ENCODE measurements at regions not wholly inside any gene's neighbourhood (a gene's known extent, or its start where the extent isn't known, plus 50 kb on each side); places are given as distances from the start of the nearest gene placed in this dataset.
"Not testable (repeated sequence)": the region's sequence is repeated elsewhere in the genome, so short reads cannot be mapped to it uniquely, and the experiment has no call there.

DNA sequence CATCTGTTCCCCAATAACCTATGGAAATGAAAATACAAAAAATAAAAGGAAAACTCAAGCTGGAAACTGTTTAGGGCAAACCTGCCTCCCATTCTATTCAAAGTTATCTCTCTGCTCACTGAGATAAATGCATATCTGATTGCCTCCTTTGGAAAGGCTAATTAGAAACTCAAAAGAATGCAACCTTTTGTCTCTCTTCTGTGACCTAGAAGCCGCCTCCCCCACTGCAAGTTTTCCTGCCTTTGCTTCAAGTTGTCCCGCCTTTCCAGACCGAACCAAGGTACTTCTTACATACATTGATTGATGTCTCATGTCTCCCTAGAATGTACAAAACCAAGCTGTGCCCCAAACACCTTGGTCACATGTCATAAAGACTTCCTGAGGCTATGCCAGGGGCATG lies 115.9 kb upstream of the NBPF26 start:
- H3K4me1 ChIP-seq (ENCODE audit: control insufficient read depth, extremely low read depth, insufficient read depth, low read length); H3K79me2 ChIP-seq (ENCODE audit: control insufficient read depth, insufficient read depth, low read length); dilution Hi-C loops (cut with MboI; ENCODE audit: extremely low pct_ligation_motif_present, low sequenced_read_pairs); DNase-seq (ENCODE audit: low read depth, low spot score); H3K9ac ChIP-seq (ENCODE audit: control insufficient read depth, extremely low read depth, insufficient read depth, low read length); H3K9me1 ChIP-seq (ENCODE audit: control insufficient read depth, extremely low read depth, insufficient read depth, low read length); FAIRE-seq; H4K20me1 ChIP-seq (ENCODE audit: control insufficient read depth, extremely low read depth, insufficient read depth, low read length); H3K27ac ChIP-seq (ENCODE audit: control insufficient read depth, insufficient read depth, low read length); H3K4me3 ChIP-seq (ENCODE audit: control insufficient read depth in 2 of 3, extremely low read depth in 1 of 3, insufficient read depth in 2 of 3, low read depth in 1 of 3, low read length in 3 of 3); H3K4me2 ChIP-seq (ENCODE audit: control insufficient read depth, extremely low read depth, insufficient read depth, low read depth, low read length); H3K9me3 ChIP-seq (ENCODE audit: control insufficient read depth, low read depth, low read length); H3K36me3 ChIP-seq (ENCODE audit: control insufficient read depth in 2 of 2, extremely low read depth in 1 of 2, insufficient read depth in 2 of 2, low read length in 2 of 2); H3K27me3 ChIP-seq (ENCODE audit: control insufficient read depth, extremely low read depth, insufficient read depth, low read length); H2AFZ ChIP-seq (ENCODE audit: control insufficient read depth, low read length): not testable (repeated sequence)

DNA sequence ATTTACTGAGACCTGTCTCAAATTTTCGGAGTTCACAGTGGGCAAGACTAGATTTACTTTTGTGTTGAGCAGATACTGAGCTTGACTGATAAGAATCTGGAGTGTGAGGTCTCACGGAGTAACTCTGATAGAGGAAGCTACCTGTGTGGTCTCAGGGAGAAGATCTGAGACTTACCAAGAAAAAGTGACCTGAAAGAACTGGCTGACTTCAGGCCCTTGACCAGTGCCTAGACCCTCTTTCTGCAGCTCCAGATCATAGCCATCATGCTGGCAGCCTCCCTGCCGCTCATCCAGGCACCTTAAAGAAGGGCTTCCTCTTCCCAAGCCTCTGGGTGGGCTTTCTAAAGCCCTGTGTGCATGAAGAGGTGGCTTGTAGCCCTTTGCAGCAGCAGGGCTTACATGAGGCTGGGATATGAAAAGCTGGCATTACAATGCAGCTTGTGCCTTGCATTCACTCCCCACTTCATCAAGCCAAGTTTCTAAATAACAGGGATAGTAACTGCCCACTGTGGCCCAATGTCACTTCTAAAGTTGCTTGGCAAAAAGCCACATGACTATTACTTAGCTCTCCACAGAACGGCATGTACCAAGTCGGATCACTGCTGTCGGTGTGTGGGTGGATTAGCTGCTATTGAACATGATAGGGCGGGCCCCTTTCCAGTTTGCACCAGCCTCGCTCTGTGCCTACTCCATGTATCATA lies 115.3 kb upstream of the NBPF26 start:
- H3K27ac ChIP-seq (ENCODE audit: control insufficient read depth, insufficient read depth, low read length); H3K9ac ChIP-seq (ENCODE audit: control insufficient read depth, extremely low read depth, insufficient read depth, low read length); H3K79me2 ChIP-seq (ENCODE audit: control insufficient read depth, insufficient read depth, low read length); H3K4me1 ChIP-seq (ENCODE audit: control insufficient read depth, extremely low read depth, insufficient read depth, low read length); H3K9me1 ChIP-seq (ENCODE audit: control insufficient read depth, extremely low read depth, insufficient read depth, low read length); H4K20me1 ChIP-seq (ENCODE audit: control insufficient read depth, extremely low read depth, insufficient read depth, low read length); H3K4me3 ChIP-seq (ENCODE audit: control insufficient read depth in 2 of 3, extremely low read depth in 1 of 3, insufficient read depth in 2 of 3, low read depth in 1 of 3, low read length in 3 of 3); H3K9me3 ChIP-seq (ENCODE audit: control insufficient read depth, low read depth, low read length); FAIRE-seq; DNase-seq (ENCODE audit: low read depth, low spot score); H3K27me3 ChIP-seq (ENCODE audit: control insufficient read depth, extremely low read depth, insufficient read depth, low read length); H3K4me2 ChIP-seq (ENCODE audit: control insufficient read depth, extremely low read depth, insufficient read depth, low read depth, low read length); dilution Hi-C loops (cut with MboI; ENCODE audit: extremely low pct_ligation_motif_present, low sequenced_read_pairs); H3K36me3 ChIP-seq (ENCODE audit: control insufficient read depth in 2 of 2, extremely low read depth in 1 of 2, insufficient read depth in 2 of 2, low read length in 2 of 2); H2AFZ ChIP-seq (ENCODE audit: control insufficient read depth, low read length): not testable (repeated sequence)

DNA sequence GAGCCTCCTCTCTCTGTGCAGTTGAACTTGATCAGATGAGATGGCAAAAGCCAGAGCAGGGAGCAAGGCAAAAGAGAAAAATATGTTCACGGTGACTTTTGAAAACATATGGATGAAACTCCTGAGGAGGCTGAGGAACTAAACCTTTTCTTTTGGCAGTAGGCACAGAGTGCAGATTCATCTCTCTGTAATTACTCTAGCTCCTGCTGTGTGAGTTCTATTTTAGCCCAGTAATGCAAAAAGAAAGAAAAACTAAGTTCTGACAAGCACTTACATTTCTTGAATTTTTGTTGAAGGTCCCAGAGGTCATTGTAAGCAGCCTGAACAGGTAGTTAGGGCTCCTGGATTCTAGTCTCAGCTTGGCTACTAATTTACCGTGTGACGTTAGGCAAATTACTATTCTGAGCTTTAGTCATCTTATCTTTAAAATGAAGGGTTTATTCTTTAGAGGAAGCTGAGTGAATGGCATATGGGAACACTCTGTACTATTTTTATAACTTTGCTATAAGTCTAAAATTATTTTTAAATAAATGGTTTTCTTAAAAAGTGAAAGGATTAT lies 114.7 kb upstream of the NBPF26 start:
- H3K27me3 ChIP-seq (ENCODE audit: control insufficient read depth, extremely low read depth, insufficient read depth, low read length); H3K9me1 ChIP-seq (ENCODE audit: control insufficient read depth, extremely low read depth, insufficient read depth, low read length); H4K20me1 ChIP-seq (ENCODE audit: control insufficient read depth, extremely low read depth, insufficient read depth, low read length); H3K79me2 ChIP-seq (ENCODE audit: control insufficient read depth, insufficient read depth, low read length); H3K36me3 ChIP-seq (ENCODE audit: control insufficient read depth in 2 of 2, extremely low read depth in 1 of 2, insufficient read depth in 2 of 2, low read length in 2 of 2); H3K4me1 ChIP-seq (ENCODE audit: control insufficient read depth, extremely low read depth, insufficient read depth, low read length); H3K27ac ChIP-seq (ENCODE audit: control insufficient read depth, insufficient read depth, low read length); H3K9ac ChIP-seq (ENCODE audit: control insufficient read depth, extremely low read depth, insufficient read depth, low read length); FAIRE-seq; H3K4me3 ChIP-seq (ENCODE audit: control insufficient read depth in 2 of 3, extremely low read depth in 1 of 3, insufficient read depth in 2 of 3, low read depth in 1 of 3, low read length in 3 of 3); DNase-seq (ENCODE audit: low read depth, low spot score); dilution Hi-C loops (cut with MboI; ENCODE audit: extremely low pct_ligation_motif_present, low sequenced_read_pairs); H2AFZ ChIP-seq (ENCODE audit: control insufficient read depth, low read length); H3K4me2 ChIP-seq (ENCODE audit: control insufficient read depth, extremely low read depth, insufficient read depth, low read depth, low read length); H3K9me3 ChIP-seq (ENCODE audit: control insufficient read depth, low read depth, low read length): not testable (repeated sequence)

DNA sequence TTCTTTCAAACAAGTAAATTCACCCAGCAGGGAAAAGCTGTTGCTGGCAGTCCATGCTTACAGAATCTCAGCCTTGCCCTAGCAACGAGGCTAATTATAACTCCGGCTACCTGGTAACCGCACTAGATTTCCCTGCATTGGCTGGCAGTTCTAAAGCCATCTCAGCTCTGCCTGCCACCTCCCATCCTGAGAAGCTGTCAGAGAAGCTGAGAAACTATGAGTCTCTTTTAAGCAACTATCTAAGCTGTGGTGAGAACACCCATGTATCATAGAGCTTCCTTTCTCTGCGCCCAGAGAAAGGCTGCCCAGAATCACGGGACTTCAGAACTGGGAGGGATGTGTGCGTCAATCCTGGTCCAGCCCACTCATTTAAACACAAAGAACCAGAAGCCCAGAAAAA lies 113.9 kb upstream of the NBPF26 start:
- H2AFZ ChIP-seq (ENCODE audit: control insufficient read depth, low read length); H3K4me1 ChIP-seq (ENCODE audit: control insufficient read depth, extremely low read depth, insufficient read depth, low read length); H3K9me3 ChIP-seq (ENCODE audit: control insufficient read depth, low read depth, low read length); H4K20me1 ChIP-seq (ENCODE audit: control insufficient read depth, extremely low read depth, insufficient read depth, low read length); H3K79me2 ChIP-seq (ENCODE audit: control insufficient read depth, insufficient read depth, low read length); DNase-seq (ENCODE audit: low read depth, low spot score); H3K4me3 ChIP-seq (ENCODE audit: control insufficient read depth in 2 of 3, extremely low read depth in 1 of 3, insufficient read depth in 2 of 3, low read depth in 1 of 3, low read length in 3 of 3); FAIRE-seq; H3K27ac ChIP-seq (ENCODE audit: control insufficient read depth, insufficient read depth, low read length); H3K27me3 ChIP-seq (ENCODE audit: control insufficient read depth, extremely low read depth, insufficient read depth, low read length); H3K4me2 ChIP-seq (ENCODE audit: control insufficient read depth, extremely low read depth, insufficient read depth, low read depth, low read length); H3K9ac ChIP-seq (ENCODE audit: control insufficient read depth, extremely low read depth, insufficient read depth, low read length); H3K36me3 ChIP-seq (ENCODE audit: control insufficient read depth in 2 of 2, extremely low read depth in 1 of 2, insufficient read depth in 2 of 2, low read length in 2 of 2); H3K9me1 ChIP-seq (ENCODE audit: control insufficient read depth, extremely low read depth, insufficient read depth, low read length); dilution Hi-C loops (cut with MboI; ENCODE audit: extremely low pct_ligation_motif_present, low sequenced_read_pairs): not testable (repeated sequence)

DNA sequence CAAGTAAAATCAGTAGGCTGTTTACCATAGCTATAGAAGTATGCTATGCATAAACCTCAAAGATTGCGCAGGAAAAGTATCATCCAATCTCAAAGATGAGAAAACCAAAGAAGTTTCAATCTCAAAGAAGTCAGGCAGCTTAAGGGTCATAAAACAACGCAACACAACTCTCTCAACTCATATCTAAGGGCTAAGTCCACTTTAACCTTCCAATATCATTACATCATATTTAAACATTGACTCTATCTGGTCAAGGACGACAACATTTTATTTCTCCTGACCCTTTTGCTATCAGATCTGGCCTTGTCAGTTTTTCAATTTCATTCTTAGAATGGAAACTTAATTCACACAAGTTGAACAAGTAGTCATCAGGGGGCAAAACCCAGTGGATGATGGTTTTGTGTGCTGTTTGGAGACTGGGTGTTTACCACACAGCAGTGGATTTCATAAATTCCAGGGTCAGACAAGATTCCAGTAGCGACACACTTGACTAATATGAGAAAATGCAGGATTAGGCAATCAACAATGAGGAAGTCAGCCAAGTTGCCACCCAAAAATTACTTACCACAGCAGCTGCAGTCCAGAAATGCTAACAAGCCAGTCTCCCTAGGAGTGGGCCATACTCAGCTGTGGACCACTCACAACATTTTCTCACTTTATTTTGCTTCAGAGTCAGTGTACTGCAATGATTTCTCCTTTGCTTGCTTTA lies 108.7 kb upstream of the NBPF26 start:
- H3K9me3 ChIP-seq (ENCODE audit: control insufficient read depth, low read depth, low read length); H3K27ac ChIP-seq (ENCODE audit: control insufficient read depth, insufficient read depth, low read length); H3K36me3 ChIP-seq (ENCODE audit: control insufficient read depth in 2 of 2, extremely low read depth in 1 of 2, insufficient read depth in 2 of 2, low read length in 2 of 2); H2AFZ ChIP-seq (ENCODE audit: control insufficient read depth, low read length); H3K27me3 ChIP-seq (ENCODE audit: control insufficient read depth, extremely low read depth, insufficient read depth, low read length); FAIRE-seq; dilution Hi-C loops (cut with MboI; ENCODE audit: extremely low pct_ligation_motif_present, low sequenced_read_pairs); H3K79me2 ChIP-seq (ENCODE audit: control insufficient read depth, insufficient read depth, low read length); H3K4me3 ChIP-seq (ENCODE audit: control insufficient read depth in 2 of 3, extremely low read depth in 1 of 3, insufficient read depth in 2 of 3, low read depth in 1 of 3, low read length in 3 of 3); H3K4me1 ChIP-seq (ENCODE audit: control insufficient read depth, extremely low read depth, insufficient read depth, low read length); H3K4me2 ChIP-seq (ENCODE audit: control insufficient read depth, extremely low read depth, insufficient read depth, low read depth, low read length); H3K9ac ChIP-seq (ENCODE audit: control insufficient read depth, extremely low read depth, insufficient read depth, low read length); H3K9me1 ChIP-seq (ENCODE audit: control insufficient read depth, extremely low read depth, insufficient read depth, low read length); H4K20me1 ChIP-seq (ENCODE audit: control insufficient read depth, extremely low read depth, insufficient read depth, low read length); DNase-seq (ENCODE audit: low read depth, low spot score): not testable (repeated sequence)
